Panc1 (cell line): ENCODE measurements at regions not wholly inside any gene's neighbourhood (a gene's known extent, or its start where the extent isn't known, plus 50 kb on each side); places are given as distances from the start of the nearest gene placed in this dataset.
"Not testable (repeated sequence)": the region's sequence is repeated elsewhere in the genome, so short reads cannot be mapped to it uniquely, and the experiment has no call there.

ENCODE experiments used
- ATAC-seq: fragments of 200-7000 bp; cut with Tn5 transposase; 2 replicates; pipeline ENCODE4 v1.9.1; 2020; ENCODE audit warnings: mild to moderate bottlenecking, moderate library complexity
- BruUV-seq: library from RNA; stranded (reverse); fragments of 400-500 nt; replicated peaks from 2 replicates; lab custom pipeline; 2021; lab: Mats Ljungman, UMichigan
- CTCF ChIA-PET: fragments of 300-600 bp; sonication (Branson Sonifier 250); formaldehyde crosslinking; loops from one replicate; lab custom pipeline; 2022; ENCODE audit warnings: antibody characterized with exemption; lab: Charles Lee
- POLR2A ChIA-PET: fragments of 300-600 bp; sonication (Branson Sonifier 250); formaldehyde crosslinking; loops from one replicate; lab custom pipeline; 2022; ENCODE audit warnings: antibody characterized with exemption; lab: Charles Lee
- DNase-seq: peaks from one replicate; pipeline ENCODE4 v3.0.0-alpha.2; 2010; ENCODE audit warnings: low read depth, low spot score
- H3K27ac ChIP-seq: 2 replicates; pipeline ENCODE4 v1.5.1; 2011; ENCODE audit warnings: mild to moderate bottlenecking, low read length, inconsistent platforms
- H3K27me3 ChIP-seq: fragments of 200-500 bp; sonication (Bioruptor generic); 2 replicates; pipeline ENCODE4 v1.6.0; 2014; ENCODE audit warnings: low read length, inconsistent platforms; ENCODE audit not compliant: control insufficient read depth, insufficient read depth
- H3K36me3 ChIP-seq: fragments of 200-500 bp; sonication (Bioruptor generic); 2 replicates; pipeline ENCODE4 v1.5.1; 2014; ENCODE audit warnings: inconsistent platforms, mild to moderate bottlenecking, low read length, moderate library complexity; ENCODE audit not compliant: control insufficient read depth, insufficient read depth
- H3K4me1 ChIP-seq: 2 replicates; pipeline ENCODE4 v1.5.1; 2011; ENCODE audit warnings: inconsistent platforms, mild to moderate bottlenecking, low read length, moderate library complexity; ENCODE audit not compliant: control insufficient read depth, insufficient read depth
- H3K4me3 ChIP-seq, 2 experiments: 2 replicates each; pipeline ENCODE4 v1.5.1; 2011 to 2012; ENCODE audit warnings: low read depth in 2 of 2, low read length in 2 of 2, mild to moderate bottlenecking in 2 of 2, inconsistent platforms in 1 of 2, moderate library complexity in 1 of 2
- H3K9me3 ChIP-seq: fragments of 200-500 bp; sonication (Bioruptor generic); 2 replicates; pipeline ENCODE4 v1.5.1; 2014; ENCODE audit warnings: low read depth, mild to moderate bottlenecking, inconsistent platforms, low read length, moderate library complexity; ENCODE audit not compliant: control insufficient read depth, insufficient read depth
- CTCF ChIP-seq: fragments of 450-650 bp; IDR thresholded peaks from 2 replicates; pipeline ENCODE4 v1.5.1; 2017; ENCODE audit warnings: mild to moderate bottlenecking
- POLR2AphosphoS5 ChIP-seq: IDR thresholded peaks from 2 replicates; pipeline ENCODE4 v1.6.1; 2012; ENCODE audit warnings: mild to moderate bottlenecking, low read depth, low read length, moderate library complexity
- REST ChIP-seq, 2 experiments: IDR thresholded peaks; 2 replicates each; pipeline ENCODE4 v1.6.1; 2011 to 2012; ENCODE audit warnings: low read depth in 2 of 2, control low read depth in 1 of 2, low read length in 1 of 2, mild to moderate bottlenecking in 1 of 2, moderate library complexity in 1 of 2; ENCODE audit not compliant: insufficient read depth in 1 of 2
- SIN3A ChIP-seq: IDR thresholded peaks from 2 replicates; pipeline ENCODE4 v1.6.1; 2012; ENCODE audit warnings: low read depth, mild to moderate bottlenecking, low read length, moderate library complexity, borderline replicate concordance; ENCODE audit not compliant: insufficient read depth
- TCF7L2 ChIP-seq: IDR thresholded peaks from 2 replicates; pipeline ENCODE4 v1.6.1; 2011; ENCODE audit warnings: mild to moderate bottlenecking, low read depth, low read length, inconsistent platforms
- in situ Hi-C: cut with HindIII; loops from 2 replicates; pipeline ENCODE4 v1.10.0; 2016; ENCODE audit warnings: low sequenced_read_pairs, low pct_unique_long_range_greater_than_20kb
- intact Hi-C: fragments of 100-400 bp; cut with micrococcal nuclease; formaldehyde crosslinking; loops from one replicate; pipeline ENCODE4 v1.10.0; 2022; ENCODE audit not compliant: unreplicated experiment

DNA sequence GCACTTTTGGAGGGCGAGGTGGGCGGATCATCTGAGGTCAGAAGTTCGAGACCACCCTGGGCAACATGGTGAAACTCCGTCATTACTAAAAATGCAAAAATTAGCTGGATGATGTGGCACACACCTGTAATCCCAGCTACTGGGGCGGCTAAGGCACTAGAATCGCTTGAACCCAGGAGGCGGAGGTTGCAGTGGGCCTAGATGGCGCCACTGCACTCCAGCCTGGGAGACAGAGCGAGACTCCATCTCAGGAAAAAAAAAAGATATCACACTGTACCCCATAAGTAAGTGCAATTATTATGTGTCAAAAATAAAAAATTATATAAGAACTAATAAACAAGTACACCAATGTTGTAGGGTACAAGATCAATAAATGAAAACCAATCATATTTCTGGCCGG is 200.0 kb downstream of the CDRT15L2 start:
- intact Hi-C loops (no loop called here), in situ Hi-C loops (no loop called here)
- H3K4me3 ChIP-seq, result no peak overlapping the region
- no peak overlapping the region for H3K27ac ChIP-seq
- BruUV-seq, result no TSS peak
- DNase-seq, result no peak
- H3K9me3 ChIP-seq, result no peaks in the 10 kb centered on the region
- no peak for ATAC-seq
- CTCF ChIA-PET, result no interaction called here
- POLR2A ChIA-PET, result interaction anchor here (0.6 kb wide), 1 partner anchor 27 kb away, joined by 17 read pairs; no protein-coding TSS in a partner anchor
- no peaks in the 10 kb centered on the region for H3K36me3 ChIP-seq
- no peaks in the 10 kb centered on the region for H3K27me3 ChIP-seq
- no peaks in the 10 kb centered on the region for H3K4me1 ChIP-seq
- TF ChIP-seq CTCF (no peak), TCF7L2 (no peak), SIN3A (no peak), POLR2AphosphoS5 (no peak), REST (IDR thresholded peaks at IDR 0.05; ENCODE audit: insufficient read depth in 1 of 2, low read depth in 2 of 2, low read length in 1 of 2) (no peak)

- no peak overlapping the region for H3K27ac ChIP-seq
- no peak for TF ChIP-seq POLR2AphosphoS5
- no peak for TF ChIP-seq SIN3A
- no peak for TF ChIP-seq REST (IDR thresholded peaks at IDR 0.05; ENCODE audit: insufficient read depth in 1 of 2, low read depth in 2 of 2, low read length in 1 of 2)
- TF ChIP-seq CTCF, result no peak
- no peak for TF ChIP-seq TCF7L2
- no peaks in the 10 kb centered on the region for H3K27me3 ChIP-seq
- no TSS peak for BruUV-seq
- ATAC-seq, result no peak
- in situ Hi-C loops, result no loop called here
- ChIA-PET POLR2A (interaction anchor here (0.6 kb wide), 1 partner anchor 228 kb away, joined by 3 read pairs; no protein-coding TSS in a partner anchor), CTCF (no interaction called here)
- no peaks in the 10 kb centered on the region for H3K36me3 ChIP-seq
- DNase-seq, result no peak
- H3K4me1 ChIP-seq, result no peaks in the 10 kb centered on the region
- no peaks in the 10 kb centered on the region for H3K9me3 ChIP-seq
- no peak overlapping the region for H3K4me3 ChIP-seq
- intact Hi-C loops, result no loop called here
Observed at GRCh38 chr17:20781260-20781659, 201.7 kb downstream of the CDRT15L2 start.

- POLR2A ChIA-PET, intact Hi-C loops, ATAC-seq, H3K27me3 ChIP-seq, in situ Hi-C loops, H3K36me3 ChIP-seq, H3K27ac ChIP-seq, H3K4me1 ChIP-seq, BruUV-seq, DNase-seq, H3K9me3 ChIP-seq, H3K4me3 ChIP-seq, CTCF ChIA-PET: not testable (repeated sequence)
Observed at GRCh38 chr17:20781869-20782268, 202.3 kb downstream of the CDRT15L2 start.
